Upper lobe of left lung (tissue), 4 donors: ENCODE measurements at regions not wholly inside any gene's neighbourhood (a gene's known extent, or its start where the extent isn't known, plus 50 kb on each side); places are given as distances from the start of the nearest gene placed in this dataset.

Experiments used
- CTCF ChIP-seq, 6 experiments: fragments of 450-650 bp in 4 of 6; fragments of 200-600 bp in 2 of 6; sonication (generic) in 2 of 6; IDR thresholded peaks; one replicate each; pipeline ENCODE4 v1.5.1; 2016 to 2019; ENCODE audit warnings: antibody characterized with exemption in 6 of 6
- EP300 ChIP-seq, 4 donors: sonication (generic); formaldehyde crosslinking; IDR thresholded peaks; one replicate each; pipeline ENCODE4 v1.5.1; 2017; ENCODE audit warnings: antibody characterized with exemption in 4 of 4, control low read depth in 2 of 4
- POLR2AphosphoS5 ChIP-seq, 2 donors: sonication (generic); formaldehyde crosslinking; IDR thresholded peaks; one replicate each; pipeline ENCODE4 v1.5.1; 2017; ENCODE audit warnings: antibody characterized with exemption in 2 of 2

- TF ChIP-seq CTCF (IDR thresholded peaks at IDR 0.05) (no peak), EP300 (IDR thresholded peaks at IDR 0.05) (no peak), POLR2AphosphoS5 (IDR thresholded peaks at IDR 0.05) (no peak)
Measured at GRCh38 chr18:27261769-27262549, 76.9 kb upstream of the CHST9 start.
